ENCODE measurements at regions not wholly inside any gene's neighbourhood (a gene's known extent, or its start where the extent isn't known, plus 50 kb on each side); places are given as distances from the start of the nearest gene placed in this dataset.

- TF ChIP-seq, protein P1, sequence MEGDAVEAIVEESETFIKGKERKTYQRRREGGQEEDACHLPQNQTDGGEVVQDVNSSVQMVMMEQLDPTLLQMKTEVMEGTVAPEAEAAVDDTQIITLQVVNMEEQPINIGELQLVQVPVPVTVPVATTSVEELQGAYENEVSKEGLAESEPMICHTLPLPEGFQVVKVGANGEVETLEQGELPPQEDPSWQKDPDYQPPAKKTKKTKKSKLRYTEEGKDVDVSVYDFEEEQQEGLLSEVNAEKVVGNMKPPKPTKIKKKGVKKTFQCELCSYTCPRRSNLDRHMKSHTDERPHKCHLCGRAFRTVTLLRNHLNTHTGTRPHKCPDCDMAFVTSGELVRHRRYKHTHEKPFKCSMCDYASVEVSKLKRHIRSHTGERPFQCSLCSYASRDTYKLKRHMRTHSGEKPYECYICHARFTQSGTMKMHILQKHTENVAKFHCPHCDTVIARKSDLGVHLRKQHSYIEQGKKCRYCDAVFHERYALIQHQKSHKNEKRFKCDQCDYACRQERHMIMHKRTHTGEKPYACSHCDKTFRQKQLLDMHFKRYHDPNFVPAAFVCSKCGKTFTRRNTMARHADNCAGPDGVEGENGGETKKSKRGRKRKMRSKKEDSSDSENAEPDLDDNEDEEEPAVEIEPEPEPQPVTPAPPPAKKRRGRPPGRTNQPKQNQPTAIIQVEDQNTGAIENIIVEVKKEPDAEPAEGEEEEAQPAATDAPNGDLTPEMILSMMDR (IDR thresholded peaks at IDR 0.05; ENCODE audit: borderline replicate concordance, extremely low read depth, low read length, poor library complexity, severe bottlenecking) = peak; percentile 27
- no peak for TF ChIP-seq EZH2 (IDR thresholded peaks at IDR 0.05; ENCODE audit: borderline replicate concordance, low read depth, low read length, severe bottlenecking)
Observed at GRCh38 chr5:128844354-128844923, 120.8 kb upstream of the SLC27A6 start.
